Liver (tissue), 8 donors: ENCODE measurements at regions not wholly inside any gene's neighbourhood (a gene's known extent, or its start where the extent isn't known, plus 50 kb on each side); places are given as distances from the start of the nearest gene placed in this dataset.

Experiments used
- DNase-seq: peaks from one replicate; pipeline ENCODE4 v3.0.0-alpha.2; 2017; ENCODE audit warnings: low spot score
- H3K27ac ChIP-seq, 2 donors: one replicate each; pipeline ENCODE4 v1.7.0; 2013; ENCODE audit warnings: inconsistent platforms in 2 of 2, low read length in 2 of 2, control low read depth in 1 of 2, low read depth in 1 of 2, mild to moderate bottlenecking in 1 of 2
- H3K27me3 ChIP-seq, 4 donors: one replicate each; pipeline versions ENCODE4 v1.6.1 to v1.7.0; 2013; ENCODE audit warnings: low read length in 3 of 4, inconsistent platforms in 1 of 4, mild to moderate bottlenecking in 1 of 4, moderate library complexity in 1 of 4; ENCODE audit not compliant: control insufficient read depth in 4 of 4, insufficient read depth in 4 of 4
- H3K36me3 ChIP-seq, 4 donors: one replicate each; pipeline versions ENCODE4 v1.6.1 to v1.7.0; 2013; ENCODE audit warnings: low read length in 3 of 4, mild to moderate bottlenecking in 3 of 4, low read depth in 1 of 4, moderate library complexity in 1 of 4; ENCODE audit not compliant: control insufficient read depth in 4 of 4, insufficient read depth in 3 of 4
- H3K4me1 ChIP-seq, 4 donors: one replicate each; pipeline versions ENCODE4 v1.6.1 to v1.7.0; 2013; ENCODE audit warnings: low read length in 3 of 4, mild to moderate bottlenecking in 3 of 4, moderate library complexity in 1 of 4; ENCODE audit not compliant: control insufficient read depth in 4 of 4, insufficient read depth in 4 of 4
- H3K4me3 ChIP-seq, 3 donors: one replicate each; pipeline versions ENCODE4 v1.6.1 to v1.7.0; 2013; ENCODE audit warnings: low read length in 3 of 3, control low read depth in 1 of 3, low read depth in 1 of 3, mild to moderate bottlenecking in 1 of 3
- H3K9ac ChIP-seq, 2 donors: one replicate each; pipeline ENCODE4 v1.7.0; 2013; ENCODE audit warnings: low read length in 2 of 2, mild to moderate bottlenecking in 2 of 2, moderate library complexity in 2 of 2, control low read depth in 1 of 2, low read depth in 1 of 2
- H3K9me3 ChIP-seq, 4 donors: one replicate each; pipeline versions ENCODE4 v1.6.1 to v1.7.0; 2013; ENCODE audit warnings: low read length in 3 of 4; ENCODE audit not compliant: control insufficient read depth in 4 of 4
- ATF3 ChIP-seq: IDR thresholded peaks from 2 replicates; pipeline ENCODE4 v1.6.1; 2016; ENCODE audit warnings: antibody characterized with exemption
- CTCF ChIP-seq: fragments of 150-350 bp; IDR thresholded peaks from 2 replicates; pipeline ENCODE4 v1.5.1; 2017; ENCODE audit warnings: improper control_type of control experiment, low read depth, low read length; ENCODE audit not compliant: missing input control
- EGR1 ChIP-seq, 2 donors: IDR thresholded peaks; 2 replicates each; pipeline ENCODE4 v1.6.1; 2016 to 2018; ENCODE audit warnings: antibody characterized with exemption in 2 of 2, low read depth in 2 of 2
- FOXA2 ChIP-seq: IDR thresholded peaks from 2 replicates; pipeline ENCODE4 v1.6.1; 2016; ENCODE audit warnings: antibody characterized with exemption
- GABPA ChIP-seq, 2 donors: IDR thresholded peaks in 1 of 2; conservative IDR thresholded peaks in 1 of 2; 2 replicates each; pipeline ENCODE4 v1.6.1; 2016; ENCODE audit warnings: antibody characterized with exemption in 2 of 2, mild to moderate bottlenecking in 1 of 2, moderate library complexity in 1 of 2
- HNF4A ChIP-seq, 2 donors: conservative IDR thresholded peaks; 2 replicates each; pipeline ENCODE4 v1.6.1; 2016; ENCODE audit warnings: antibody characterized with exemption in 2 of 2, mild to moderate bottlenecking in 2 of 2
- HNF4G ChIP-seq: IDR thresholded peaks from 2 replicates; pipeline ENCODE4 v1.6.1; 2016; ENCODE audit warnings: antibody characterized with exemption
- JUND ChIP-seq, 2 donors: IDR thresholded peaks; 2 replicates each; pipeline ENCODE4 v1.6.1; 2016; ENCODE audit warnings: antibody characterized with exemption in 2 of 2
- MAX ChIP-seq: IDR thresholded peaks from 2 replicates; pipeline ENCODE4 v1.6.1; 2016; ENCODE audit warnings: antibody characterized with exemption
- NR2F2 ChIP-seq: IDR thresholded peaks from 2 replicates; pipeline ENCODE4 v1.6.1; 2016; ENCODE audit warnings: antibody characterized with exemption
- RAD21 ChIP-seq, 2 donors: IDR thresholded peaks; 2 replicates each; pipeline ENCODE4 v1.6.1; 2016; ENCODE audit warnings: antibody characterized with exemption in 2 of 2, mild to moderate bottlenecking in 2 of 2
- REST ChIP-seq: IDR thresholded peaks from 2 replicates; pipeline ENCODE4 v1.6.1; 2016; ENCODE audit warnings: antibody characterized with exemption, mild to moderate bottlenecking
- RXRA ChIP-seq, 2 donors: IDR thresholded peaks; 2 replicates each; pipeline ENCODE4 v1.6.1; 2017 to 2018; ENCODE audit warnings: antibody characterized with exemption in 2 of 2, mild to moderate bottlenecking in 1 of 2
- TAF1 ChIP-seq: conservative IDR thresholded peaks from 2 replicates; pipeline ENCODE4 v1.6.1; 2016; ENCODE audit warnings: antibody characterized with exemption, mild to moderate bottlenecking
- YY1 ChIP-seq: IDR thresholded peaks from 2 replicates; pipeline ENCODE4 v1.6.1; 2016; ENCODE audit warnings: antibody characterized with exemption, mild to moderate bottlenecking
- ZBTB33 ChIP-seq: IDR thresholded peaks from 2 replicates; pipeline ENCODE4 v1.6.1; 2016; ENCODE audit warnings: antibody characterized with exemption
- WGBS: extraction: QIAGEN DNeasy Blood & Tissue Kit; methylation state at CpG from one replicate; pipeline ENCODE4 v1.1.7; 2013; 5-methylcytosine and 5-hydroxymethylcytosine counted together
- donor health status: healthy.
- donor health status: healthy.
- donor health status: healthy.
- donor health status: healthy.
- donor health status: healthy.

GRCh38 chr3:64411101-64411500 lies 185.8 kb upstream of the PRICKLE2 start:
- no peaks in the 10 kb centered on the region for H3K27me3 ChIP-seq
- no peak overlapping the region for H3K27ac ChIP-seq
- no peaks in the 10 kb centered on the region for H3K36me3 ChIP-seq
- no peaks in the 10 kb centered on the region for H3K9me3 ChIP-seq
- no peak overlapping the region for H3K4me3 ChIP-seq
- no peak for DNase-seq
- no peak overlapping the region for H3K9ac ChIP-seq
- WGBS: 75% methylated on average over 4 of the region's 4 CpGs
- no peak for TF ChIP-seq CTCF
- no peak for TF ChIP-seq FOXA2
- TF ChIP-seq ZBTB33: no peak
- TF ChIP-seq MAX: no peak
- no peak for TF ChIP-seq HNF4A (conservative IDR thresholded peaks at IDR 0.05)
- no peak for TF ChIP-seq EGR1 (IDR thresholded peaks at IDR 0.05; ENCODE audit: low read depth in 2 of 2)
- no peak for TF ChIP-seq TAF1
- no peak for TF ChIP-seq GABPA (IDR thresholded peaks at IDR 0.05 in 1 of 2, conservative IDR thresholded peaks at IDR 0.05 in 1 of 2)
- no peak for TF ChIP-seq JUND (IDR thresholded peaks at IDR 0.05)
- H3K4me1 ChIP-seq: no peaks in the 10 kb centered on the region

GRCh38 chr3:64410226-64410625 lies 185.0 kb upstream of the PRICKLE2 start:
- Histone ChIP-seq H3K27me3 (no peaks in the 10 kb centered on the region), H3K9me3 (no peaks in the 10 kb centered on the region), H3K4me1 (no peaks in the 10 kb centered on the region), H3K27ac (no peak overlapping the region), H3K4me3 (no peak overlapping the region), H3K9ac (no peak overlapping the region), H3K36me3 (no peaks in the 10 kb centered on the region)
- no peak for TF ChIP-seq ATF3
- TF ChIP-seq RXRA (IDR thresholded peaks at IDR 0.05): no peak
- no peak for TF ChIP-seq MAX
- no peak for TF ChIP-seq RAD21 (IDR thresholded peaks at IDR 0.05)
- TF ChIP-seq NR2F2: no peak
- TF ChIP-seq YY1: no peak
- TF ChIP-seq HNF4A (conservative IDR thresholded peaks at IDR 0.05): no peak
- no peak for TF ChIP-seq REST
- TF ChIP-seq GABPA (IDR thresholded peaks at IDR 0.05 in 1 of 2, conservative IDR thresholded peaks at IDR 0.05 in 1 of 2): no peak
- TF ChIP-seq HNF4G: no peak
- no peak for TF ChIP-seq FOXA2
- no peak for TF ChIP-seq ZBTB33
- no peak for DNase-seq
- WGBS: 89% methylated on average over 6 of the region's 6 CpGs
